IPS-18c (cell line): ENCODE measurements at regions not wholly inside any gene's neighbourhood (a gene's known extent, or its start where the extent isn't known, plus 50 kb on each side); places are given as distances from the start of the nearest gene placed in this dataset.

Source experiments
- H3K4me3 ChIP-seq: 2 replicates; pipeline ENCODE4 v1.7.0; 2013; ENCODE audit warnings: low read depth, mild to moderate bottlenecking, low read length, moderate library complexity; ENCODE audit not compliant: insufficient read depth
- H3K9me3 ChIP-seq: one replicate; pipeline ENCODE4 v1.6.1; 2013; ENCODE audit warnings: mild to moderate bottlenecking, low read length, moderate library complexity; ENCODE audit not compliant: control insufficient read depth, insufficient read depth

GRCh38 chr11:116595305-116595880 is 177.4 kb downstream of the BUD13 start:
- Histone ChIP-seq H3K9me3 (no peaks in the 10 kb centered on the region), H3K4me3 (no peak overlapping the region)

- no peaks in the 10 kb centered on the region for H3K9me3 ChIP-seq
- H3K4me3 ChIP-seq, result no peak overlapping the region
Measured at GRCh38 chr11:116590844-116591570, 181.8 kb downstream of the BUD13 start.

GRCh38 chr11:116589402-116589801 is 183.4 kb downstream of the BUD13 start:
- H3K9me3 ChIP-seq, result no peaks in the 10 kb centered on the region
- H3K4me3 ChIP-seq, result no peak overlapping the region

GRCh38 chr11:116586392-116586791 is 186.4 kb downstream of the BUD13 start:
- no peak overlapping the region for H3K4me3 ChIP-seq
- H3K9me3 ChIP-seq, result no peaks in the 10 kb centered on the region

GRCh38 chr11:116582571-116582970 is 190.2 kb downstream of the BUD13 start:
- Histone ChIP-seq H3K4me3 (no peak overlapping the region), H3K9me3 (no peaks in the 10 kb centered on the region)

- no peaks in the 10 kb centered on the region for H3K9me3 ChIP-seq
- no peak overlapping the region; the same call in 1 of the 2 replicates for H3K4me3 ChIP-seq
Measured at GRCh38 chr11:116581349-116581748, 191.4 kb downstream of the BUD13 start.

- H3K9me3 ChIP-seq, result no peaks in the 10 kb centered on the region
- H3K4me3 ChIP-seq, result no peak overlapping the region; the same call in none of the 2 replicates
Measured at GRCh38 chr11:116580799-116581198, 192.0 kb downstream of the BUD13 start.

GRCh38 chr11:116579857-116580727 is 192.7 kb downstream of the BUD13 start:
- Histone ChIP-seq H3K9me3 (no peaks in the 10 kb centered on the region), H3K4me3 (peak overlapping the region; percentile 32)

GRCh38 chr11:116579031-116579653 is 193.6 kb downstream of the BUD13 start:
- no peak overlapping the region; the same call in 1 of the 2 replicates for H3K4me3 ChIP-seq

GRCh38 chr11:116577956-116578355 is 194.8 kb downstream of the BUD13 start:
- Histone ChIP-seq H3K9me3 (no peaks in the 10 kb centered on the region), H3K4me3 (no peak overlapping the region)

More at GRCh38 chr11:116579031-116579653, 193.6 kb downstream of the BUD13 start:
- H3K9me3 ChIP-seq, result no peaks in the 10 kb centered on the region

GRCh38 chr11:116577273-116577672 is 195.5 kb downstream of the BUD13 start:
- H3K4me3 ChIP-seq, result no peak overlapping the region
- no peaks in the 10 kb centered on the region for H3K9me3 ChIP-seq

- Histone ChIP-seq H3K4me3 (no peak overlapping the region), H3K9me3 (no peaks in the 10 kb centered on the region)
Measured at GRCh38 chr11:116576526-116576925, 196.3 kb downstream of the BUD13 start.

GRCh38 chr11:116567721-116568242 is 205.0 kb downstream of the BUD13 start:
- no peaks in the 10 kb centered on the region for H3K9me3 ChIP-seq
- H3K4me3 ChIP-seq, result no peak overlapping the region

- Histone ChIP-seq H3K4me3 (no peak overlapping the region), H3K9me3 (no peaks in the 10 kb centered on the region)
Measured at GRCh38 chr11:116563712-116564047, 209.1 kb downstream of the BUD13 start.

GRCh38 chr11:116563028-116563711 is 209.6 kb downstream of the BUD13 start:
- Histone ChIP-seq H3K4me3 (no peak overlapping the region), H3K9me3 (no peaks in the 10 kb centered on the region)

GRCh38 chr11:116560589-116560988 is 212.2 kb downstream of the BUD13 start:
- no peak overlapping the region for H3K4me3 ChIP-seq
- H3K9me3 ChIP-seq, result peaks cover 2% of the 10 kb centered on the region
